Ovary (tissue), 7 donors: ENCODE measurements at regions not wholly inside any gene's neighbourhood (a gene's known extent, or its start where the extent isn't known, plus 50 kb on each side); places are given as distances from the start of the nearest gene placed in this dataset.

Experiments
- DNase-seq, 5 donors: peaks; one replicate each; pipeline ENCODE4 v3.0.0-alpha.2; 2019 to 2020
- H3K27ac ChIP-seq, 2 donors: fragments of 200-600 bp; one replicate each; pipeline versions ENCODE4 v1.5.1 to v1.8.0; 2019 to 2022
- H3K27me3 ChIP-seq: fragments of 200-600 bp; one replicate; pipeline ENCODE4 v1.8.0; 2022
- H3K36me3 ChIP-seq: fragments of 200-600 bp; sonication (generic); one replicate; pipeline ENCODE4 v1.5.1; 2019
- H3K4me1 ChIP-seq: one replicate; pipeline ENCODE4 v1.8.1; 2013; ENCODE audit warnings: mild to moderate bottlenecking, moderate library complexity; ENCODE audit not compliant: insufficient read depth
- H3K4me3 ChIP-seq: fragments of 200-600 bp; sonication (generic); one replicate; pipeline ENCODE4 v1.5.1; 2017
- H3K9me3 ChIP-seq, 2 donors: fragments of 200-600 bp in 1 of 2; sonication (generic) in 1 of 2; one replicate each; pipeline versions ENCODE4 v1.5.1 to v1.8.1; 2013 to 2019; ENCODE audit warnings: mild to moderate bottlenecking in 1 of 2, moderate library complexity in 1 of 2
- EP300 ChIP-seq: sonication (generic); formaldehyde crosslinking; IDR thresholded peaks from one replicate; pipeline ENCODE4 v1.6.1; 2017; ENCODE audit warnings: antibody characterized with exemption
- POLR2A ChIP-seq: fragments of 450-650 bp; IDR thresholded peaks from one replicate; pipeline ENCODE4 v1.6.1; 2017; ENCODE audit warnings: antibody characterized with exemption, mild to moderate bottlenecking, moderate library complexity
- WGBS, 3 donors: extraction: QIAGEN DNeasy Blood & Tissue Kit in 1 of 3; methylation state at CpG; one replicate each; pipeline versions ENCODE4 v1.1.5 to v1.1.7; 2013 to 2017; 5-methylcytosine and 5-hydroxymethylcytosine counted together
- intact Hi-C, 4 donors: fragments of 100-400 bp; cut with DNase I; formaldehyde crosslinking; loops; one replicate each; pipeline versions ENCODE4 v1.11.0 to v1.15.1; 2022 to 2023
- TF ChIP-seq, protein P1 (sequence below), 3 donors: fragments of 450-650 bp in 2 of 3; fragments of 200-600 bp in 1 of 3; IDR thresholded peaks; one replicate each; pipeline versions ENCODE4 v1.5.1 to v1.8.0; 2016 to 2022; ENCODE audit warnings: antibody characterized with exemption in 3 of 3, mild to moderate bottlenecking in 1 of 3
- donor health status: DM: no; HTN: no; CAD: no; lungs with moderate emphysema.
- donor health status: DM: no; HTN: no; CAD: no.
- donor health status: Bipolar disorder and iron deficiency.
- donor health status: DM: no; HTN: no; CAD: no.
- donor health status: DM: yes; HTN: yes; CAD: no.

DNA sequence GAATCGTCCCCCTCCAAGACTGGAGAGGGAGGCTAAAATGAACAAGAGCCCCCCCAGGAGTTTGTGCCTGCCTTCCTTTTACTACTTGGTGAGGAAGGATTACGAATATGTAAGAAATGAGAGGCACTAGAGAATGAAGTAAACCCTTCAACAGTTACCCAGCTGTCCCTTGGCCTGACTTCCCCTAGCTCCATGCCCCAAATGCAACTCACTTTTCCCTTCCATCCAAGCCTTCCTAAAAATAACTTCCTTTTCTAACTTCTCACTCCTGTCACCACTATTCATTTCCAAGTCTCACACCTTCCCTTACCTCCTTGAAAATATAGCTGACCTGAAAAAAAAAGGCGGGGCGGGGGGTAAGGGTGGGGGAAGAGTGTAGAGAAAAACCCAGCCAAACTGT lies 96.6 kb upstream of the HNRNPU start:
- H3K27ac ChIP-seq: no peak overlapping the region
- WGBS, 3 donors: 84 to 94% (median 93%) methylated on average over 4 of the region's 4 CpGs
- peaks cover 5% of the 10 kb centered on the region for H3K4me1 ChIP-seq
- H3K4me3 ChIP-seq: no peak overlapping the region
- intact Hi-C loops: no loop called here
- no peak for DNase-seq
- H3K27me3 ChIP-seq: no peaks in the 10 kb centered on the region
- TF ChIP-seq, protein P1, sequence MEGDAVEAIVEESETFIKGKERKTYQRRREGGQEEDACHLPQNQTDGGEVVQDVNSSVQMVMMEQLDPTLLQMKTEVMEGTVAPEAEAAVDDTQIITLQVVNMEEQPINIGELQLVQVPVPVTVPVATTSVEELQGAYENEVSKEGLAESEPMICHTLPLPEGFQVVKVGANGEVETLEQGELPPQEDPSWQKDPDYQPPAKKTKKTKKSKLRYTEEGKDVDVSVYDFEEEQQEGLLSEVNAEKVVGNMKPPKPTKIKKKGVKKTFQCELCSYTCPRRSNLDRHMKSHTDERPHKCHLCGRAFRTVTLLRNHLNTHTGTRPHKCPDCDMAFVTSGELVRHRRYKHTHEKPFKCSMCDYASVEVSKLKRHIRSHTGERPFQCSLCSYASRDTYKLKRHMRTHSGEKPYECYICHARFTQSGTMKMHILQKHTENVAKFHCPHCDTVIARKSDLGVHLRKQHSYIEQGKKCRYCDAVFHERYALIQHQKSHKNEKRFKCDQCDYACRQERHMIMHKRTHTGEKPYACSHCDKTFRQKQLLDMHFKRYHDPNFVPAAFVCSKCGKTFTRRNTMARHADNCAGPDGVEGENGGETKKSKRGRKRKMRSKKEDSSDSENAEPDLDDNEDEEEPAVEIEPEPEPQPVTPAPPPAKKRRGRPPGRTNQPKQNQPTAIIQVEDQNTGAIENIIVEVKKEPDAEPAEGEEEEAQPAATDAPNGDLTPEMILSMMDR (IDR thresholded peaks at IDR 0.05): no peak
- TF ChIP-seq EP300: no peak
- no peak for TF ChIP-seq POLR2A
- H3K9me3 ChIP-seq: no peaks in the 10 kb centered on the region
- H3K36me3 ChIP-seq: no peaks in the 10 kb centered on the region

DNA sequence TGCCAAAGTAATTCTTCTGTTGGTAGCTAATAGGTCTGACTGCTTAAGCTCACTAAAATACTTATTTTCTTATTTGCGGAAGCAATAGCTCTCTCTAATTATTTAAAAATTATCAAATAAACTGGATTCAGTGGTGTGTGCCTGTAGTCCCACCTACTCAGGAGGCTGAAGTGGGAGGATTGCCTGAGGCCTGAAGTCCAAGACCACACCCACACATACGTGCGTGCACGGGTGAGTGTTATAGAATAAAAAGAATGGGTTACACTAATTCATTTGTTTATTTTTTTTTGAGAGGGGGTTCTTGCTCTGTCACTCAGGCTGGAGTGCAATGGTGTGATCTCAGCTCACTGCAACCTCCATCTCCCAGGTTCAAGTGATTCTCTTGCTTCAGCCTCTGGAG lies 94.2 kb upstream of the HNRNPU start:
- H3K27ac ChIP-seq: no peak overlapping the region
- no peaks in the 10 kb centered on the region for H3K27me3 ChIP-seq
- no peaks in the 10 kb centered on the region for H3K36me3 ChIP-seq
- no peak for DNase-seq
- TF ChIP-seq EP300 (no peak), POLR2A (no peak)
- TF ChIP-seq, protein P1 (IDR thresholded peaks at IDR 0.05): no peak
- no peak overlapping the region for H3K4me3 ChIP-seq
- no peaks in the 10 kb centered on the region for H3K9me3 ChIP-seq
- intact Hi-C loops: no loop called here
- no peaks in the 10 kb centered on the region for H3K4me1 ChIP-seq
- 89 to 95% (median 94%) methylated on average over 4 of the region's 4 CpGs for WGBS, 3 donors

DNA sequence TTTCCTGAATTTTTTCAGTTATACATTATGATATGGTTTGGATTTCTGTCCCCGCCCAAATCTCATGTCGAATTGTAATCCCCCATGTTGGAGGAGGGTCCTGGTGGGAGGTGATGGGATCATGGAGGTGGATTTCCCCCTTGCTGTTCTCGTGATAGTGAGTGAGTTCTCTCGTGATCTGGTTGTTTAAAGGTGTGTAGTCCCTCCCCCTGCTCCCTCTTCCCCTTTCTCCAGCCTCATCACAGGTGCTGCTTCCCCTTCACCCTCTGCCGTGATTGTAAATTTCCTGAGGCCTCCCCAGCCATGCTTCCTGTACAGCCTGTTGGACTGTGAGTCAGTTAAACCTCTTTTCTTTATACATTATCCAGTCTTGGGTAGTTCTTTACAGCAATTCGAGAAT lies 93.2 kb upstream of the HNRNPU start:
- Histone ChIP-seq H3K27me3 (no peaks in the 10 kb centered on the region), H3K4me1 (no peaks in the 10 kb centered on the region), H3K36me3 (no peaks in the 10 kb centered on the region), H3K27ac (no peak overlapping the region), H3K4me3 (no peak overlapping the region), H3K9me3 (no peaks in the 10 kb centered on the region)
- intact Hi-C loops: no loop called here
- 76 to 83% (median 77%) methylated on average over 6 of the region's 6 CpGs for WGBS, 3 donors
- no peak for DNase-seq
- TF ChIP-seq, protein P1 (IDR thresholded peaks at IDR 0.05): no peak
- no peak for TF ChIP-seq POLR2A
- TF ChIP-seq EP300: no peak

DNA sequence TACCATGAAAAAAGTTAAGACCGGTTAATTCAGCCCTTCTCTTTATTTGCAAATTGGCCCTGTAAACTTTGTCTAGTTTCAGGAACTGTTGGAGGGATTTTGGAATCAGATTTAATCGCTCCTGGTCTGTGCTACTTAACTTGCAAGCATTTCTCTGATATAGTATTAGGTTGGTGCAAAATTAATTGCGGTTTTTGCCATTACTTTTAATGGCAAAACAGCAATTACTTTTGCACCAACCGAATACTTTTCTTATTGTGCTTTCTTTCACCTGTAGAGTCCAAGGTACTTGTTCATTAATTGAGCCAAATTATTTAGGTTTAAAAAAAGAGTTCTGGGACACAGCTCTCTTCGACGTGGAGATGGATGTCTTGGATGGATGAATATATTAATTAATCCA lies 92.8 kb upstream of the HNRNPU start:
- H3K27ac ChIP-seq: no peak overlapping the region
- H3K4me1 ChIP-seq: no peaks in the 10 kb centered on the region
- DNase-seq: no peak
- H3K4me3 ChIP-seq: no peak overlapping the region
- TF ChIP-seq POLR2A (no peak), EP300 (no peak)
- TF ChIP-seq, protein P1 (IDR thresholded peaks at IDR 0.05): no peak
- H3K27me3 ChIP-seq: no peaks in the 10 kb centered on the region
- 89 to 93% (median 89%) methylated on average over 6 of the region's 6 CpGs for WGBS, 3 donors
- H3K36me3 ChIP-seq: no peaks in the 10 kb centered on the region
- intact Hi-C loops: no loop called here
- no peaks in the 10 kb centered on the region for H3K9me3 ChIP-seq

DNA sequence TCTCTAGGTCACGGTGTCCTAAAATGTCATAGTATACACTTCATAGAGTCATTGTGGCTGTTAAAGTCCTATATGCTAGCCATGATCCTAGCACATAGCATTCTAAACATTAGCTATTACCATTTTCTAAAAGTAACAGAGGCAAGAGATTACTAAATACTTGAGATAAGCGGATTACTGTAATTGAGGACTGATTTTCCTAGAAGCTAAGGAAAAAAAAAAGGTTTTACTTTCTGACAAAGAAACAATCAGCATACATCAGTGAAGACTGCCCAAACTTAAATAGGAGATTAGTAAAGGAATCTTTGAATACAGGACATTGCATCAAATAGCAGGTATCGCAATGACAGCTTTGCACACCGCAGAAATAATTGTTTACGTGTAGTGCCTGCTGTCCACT lies 91.3 kb upstream of the HNRNPU start:
- intact Hi-C loops: no loop called here
- no peak for DNase-seq
- Histone ChIP-seq H3K36me3 (no peaks in the 10 kb centered on the region), H3K27ac (no peak overlapping the region), H3K4me3 (no peak overlapping the region), H3K4me1 (no peaks in the 10 kb centered on the region), H3K27me3 (no peaks in the 10 kb centered on the region), H3K9me3 (no peaks in the 10 kb centered on the region)
- 85 to 93% (median 88%) methylated on average over 5 of the region's 5 CpGs for WGBS, 3 donors
- TF ChIP-seq POLR2A (no peak), EP300 (no peak)
- TF ChIP-seq, protein P1 (IDR thresholded peaks at IDR 0.05): no peak
